Effector memory CD4-positive, alpha-beta T cell (primary cell): ENCODE measurements at regions not wholly inside any gene's neighbourhood (a gene's known extent, or its start where the extent isn't known, plus 50 kb on each side); places are given as distances from the start of the nearest gene placed in this dataset.

Experiments
- DNase-seq, 3 donors: peaks; one replicate each; pipeline ENCODE4 v3.0.0-alpha.2; 2020
- H3K27ac ChIP-seq: 2 replicates; pipeline ENCODE4 v1.7.0; 2013; ENCODE audit warnings: mild to moderate bottlenecking, low read length, moderate library complexity; ENCODE audit not compliant: insufficient read depth, poor library complexity, severe bottlenecking
- H3K27me3 ChIP-seq: replicated peaks from 2 replicates; pipeline ENCODE4 v1.7.0; 2013; ENCODE audit warnings: mild to moderate bottlenecking, low read length; ENCODE audit not compliant: insufficient read depth, control insufficient read depth, poor library complexity, severe bottlenecking
- H3K36me3 ChIP-seq: 2 replicates; pipeline ENCODE4 v1.7.0; 2013; ENCODE audit warnings: mild to moderate bottlenecking, low read length, moderate library complexity; ENCODE audit not compliant: control insufficient read depth, insufficient read depth
- H3K4me1 ChIP-seq: 2 replicates; pipeline ENCODE4 v1.7.0; 2013; ENCODE audit warnings: low read length, mild to moderate bottlenecking; ENCODE audit not compliant: control insufficient read depth, insufficient read depth, poor library complexity, severe bottlenecking
- H3K4me3 ChIP-seq: 2 replicates; pipeline ENCODE4 v1.7.0; 2013; ENCODE audit warnings: low read length, low read depth, mild to moderate bottlenecking; ENCODE audit not compliant: insufficient read depth, poor library complexity, severe bottlenecking
- H3K9me3 ChIP-seq: 2 replicates; pipeline ENCODE4 v1.7.0; 2013; ENCODE audit warnings: mild to moderate bottlenecking, low read length, moderate library complexity; ENCODE audit not compliant: control insufficient read depth

DNA sequence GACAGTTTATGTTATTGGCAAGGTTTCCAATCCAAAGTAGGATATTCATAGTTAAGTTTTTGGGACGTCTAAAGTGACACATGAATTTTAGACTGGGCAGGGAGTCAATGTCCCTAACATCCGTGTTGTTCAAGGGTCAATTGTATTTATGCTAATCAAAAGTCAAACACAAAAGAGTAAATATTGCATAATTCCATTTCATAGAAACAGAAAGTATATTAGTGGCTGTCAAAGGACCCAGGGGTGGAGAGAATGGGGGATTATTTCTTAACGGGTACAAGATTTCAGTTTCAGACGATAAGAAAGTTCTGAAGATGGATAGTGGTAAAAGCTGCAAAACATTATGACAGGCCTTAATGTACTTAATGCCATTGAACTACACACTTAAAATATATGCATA, 971.8 kb upstream of the AGA start:
- no peaks in the 10 kb centered on the region for H3K9me3 ChIP-seq
- H3K4me3 ChIP-seq = no peak overlapping the region
- no peaks in the 10 kb centered on the region for H3K27me3 ChIP-seq
- DNase-seq = no peak
- no peaks in the 10 kb centered on the region for H3K36me3 ChIP-seq
- no peaks in the 10 kb centered on the region for H3K4me1 ChIP-seq
- H3K27ac ChIP-seq = no peak overlapping the region

DNA sequence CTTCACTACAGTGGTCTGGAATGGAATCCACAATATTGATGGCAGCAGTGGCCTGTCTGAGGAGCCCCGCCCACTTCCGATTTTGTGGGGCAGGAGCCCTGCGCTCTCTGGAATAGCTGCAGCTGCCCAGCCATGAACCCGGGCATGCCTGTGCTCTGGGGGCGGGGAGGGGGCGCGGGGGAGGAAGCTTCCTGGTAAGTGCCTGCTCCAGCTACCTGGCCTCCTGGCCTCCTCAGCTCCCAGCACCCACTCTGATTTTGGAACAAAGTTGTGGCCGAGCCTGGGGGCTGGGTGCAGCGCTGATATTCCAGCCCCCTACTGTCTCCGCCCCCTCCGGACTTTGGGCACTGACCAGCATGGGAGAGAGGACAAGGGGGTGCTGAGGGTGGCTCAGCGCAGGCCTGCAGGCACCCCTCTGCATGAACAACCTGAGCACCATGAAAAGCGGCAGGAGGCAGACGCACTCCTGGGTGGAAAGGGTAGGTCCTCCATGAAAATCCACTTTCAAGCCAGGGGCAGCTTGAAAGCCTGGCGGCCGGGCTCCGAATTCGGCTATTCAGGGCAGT, 972.7 kb upstream of the AGA start:
- Histone ChIP-seq H3K9me3 (no peaks in the 10 kb centered on the region), H3K27ac (no peak overlapping the region), H3K4me3 (no peak overlapping the region), H3K4me1 (no peaks in the 10 kb centered on the region), H3K27me3 (no peaks in the 10 kb centered on the region), H3K36me3 (no peaks in the 10 kb centered on the region)
- DNase-seq = no peak

DNA sequence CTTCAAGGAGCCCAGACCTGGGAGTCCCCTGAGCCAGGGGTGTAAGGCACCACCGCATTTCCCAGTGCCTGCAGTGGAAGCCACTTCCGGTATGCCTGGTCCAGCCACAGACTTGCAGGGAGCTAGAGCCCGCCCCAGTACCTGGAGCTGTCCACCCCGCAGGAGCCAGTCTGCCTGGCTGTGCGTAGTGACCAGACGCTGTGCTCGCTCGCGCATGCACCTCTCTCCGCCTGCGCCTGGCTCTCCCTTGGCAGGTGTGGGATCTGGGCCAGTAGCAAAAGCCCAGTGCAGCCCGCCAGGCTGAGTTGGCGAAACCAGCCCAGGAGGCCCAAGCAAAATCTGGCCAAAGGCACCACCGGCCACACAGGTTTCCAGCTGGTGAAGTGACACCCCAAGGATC, 973.7 kb upstream of the AGA start:
- H3K36me3 ChIP-seq = no peaks in the 10 kb centered on the region
- H3K4me3 ChIP-seq = no peak overlapping the region
- no peaks in the 10 kb centered on the region for H3K9me3 ChIP-seq
- H3K27ac ChIP-seq = no peak overlapping the region
- H3K27me3 ChIP-seq = no peaks in the 10 kb centered on the region
- no peak for DNase-seq
- H3K4me1 ChIP-seq = no peaks in the 10 kb centered on the region

DNA sequence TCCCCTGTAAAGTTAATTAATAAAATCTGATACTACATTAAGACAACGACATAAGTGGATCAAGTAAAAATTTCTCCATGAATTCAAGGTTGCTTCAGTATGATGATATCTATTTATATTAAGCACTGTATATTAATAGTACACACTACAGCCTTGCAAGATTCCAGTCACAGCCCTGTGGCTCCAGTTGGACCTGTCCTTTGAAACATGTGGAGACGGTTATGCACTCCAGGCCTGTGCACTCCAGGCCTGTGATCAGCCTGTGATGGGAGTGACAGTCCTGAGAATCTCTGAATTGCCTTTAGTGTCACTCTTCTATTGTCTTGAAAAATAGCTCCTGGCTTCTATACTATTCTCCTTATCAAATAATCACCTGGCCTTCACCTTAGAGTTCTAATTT, 981.1 kb upstream of the AGA start:
- no peak overlapping the region for H3K4me3 ChIP-seq
- H3K4me1 ChIP-seq = no peaks in the 10 kb centered on the region
- no peaks in the 10 kb centered on the region for H3K36me3 ChIP-seq
- H3K27ac ChIP-seq = no peak overlapping the region
- no peaks in the 10 kb centered on the region for H3K27me3 ChIP-seq
- no peak for DNase-seq
- H3K9me3 ChIP-seq = no peaks in the 10 kb centered on the region

DNA sequence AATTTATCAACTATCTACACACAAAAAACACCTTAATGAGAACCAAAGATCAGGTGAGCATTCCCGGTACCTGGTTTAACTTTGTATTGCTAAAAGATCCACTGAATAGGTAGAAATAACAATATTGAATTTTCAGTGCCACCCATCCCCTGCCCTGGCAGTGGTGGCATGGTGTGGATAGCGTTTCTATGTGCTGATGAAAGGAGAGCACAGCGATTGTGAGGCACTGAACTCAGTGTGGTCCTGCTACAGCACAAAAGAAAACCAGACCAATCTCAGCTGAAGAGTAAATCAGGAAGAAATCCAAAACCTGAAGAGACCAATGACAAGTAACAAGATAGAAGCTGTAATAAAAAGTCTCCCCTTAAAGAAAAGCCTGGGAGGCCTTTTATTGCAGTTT, 984.6 kb upstream of the AGA start:
- no peaks in the 10 kb centered on the region for H3K27me3 ChIP-seq
- H3K27ac ChIP-seq = no peak overlapping the region
- H3K4me1 ChIP-seq = no peaks in the 10 kb centered on the region
- DNase-seq = no peak
- H3K4me3 ChIP-seq = no peak overlapping the region
- no peaks in the 10 kb centered on the region for H3K36me3 ChIP-seq
- H3K9me3 ChIP-seq = no peaks in the 10 kb centered on the region

DNA sequence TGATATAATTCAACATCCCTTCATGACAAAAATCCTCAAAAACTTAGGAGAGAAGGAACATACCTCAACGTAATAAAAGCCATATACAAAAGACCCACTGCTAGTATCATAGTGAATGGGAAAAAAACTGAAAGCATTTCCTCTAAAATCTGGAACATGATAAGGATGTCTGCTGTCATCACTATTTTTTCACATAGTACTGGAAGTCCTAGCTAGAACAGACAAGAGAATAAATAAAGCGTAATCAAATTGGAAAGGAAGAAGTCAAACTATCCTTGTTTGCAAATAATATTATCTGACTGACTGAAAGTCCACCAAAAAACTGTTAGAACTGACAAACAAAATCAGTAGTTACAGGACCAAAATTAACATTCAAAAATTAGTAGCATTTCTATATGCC, 985.4 kb upstream of the AGA start:
- H3K4me3 ChIP-seq = no peak overlapping the region
- H3K27ac ChIP-seq = no peak overlapping the region
- H3K4me1 ChIP-seq = no peaks in the 10 kb centered on the region
- DNase-seq = no peak
- no peaks in the 10 kb centered on the region for H3K36me3 ChIP-seq
- no peaks in the 10 kb centered on the region for H3K9me3 ChIP-seq
- H3K27me3 ChIP-seq = no peaks in the 10 kb centered on the region

DNA sequence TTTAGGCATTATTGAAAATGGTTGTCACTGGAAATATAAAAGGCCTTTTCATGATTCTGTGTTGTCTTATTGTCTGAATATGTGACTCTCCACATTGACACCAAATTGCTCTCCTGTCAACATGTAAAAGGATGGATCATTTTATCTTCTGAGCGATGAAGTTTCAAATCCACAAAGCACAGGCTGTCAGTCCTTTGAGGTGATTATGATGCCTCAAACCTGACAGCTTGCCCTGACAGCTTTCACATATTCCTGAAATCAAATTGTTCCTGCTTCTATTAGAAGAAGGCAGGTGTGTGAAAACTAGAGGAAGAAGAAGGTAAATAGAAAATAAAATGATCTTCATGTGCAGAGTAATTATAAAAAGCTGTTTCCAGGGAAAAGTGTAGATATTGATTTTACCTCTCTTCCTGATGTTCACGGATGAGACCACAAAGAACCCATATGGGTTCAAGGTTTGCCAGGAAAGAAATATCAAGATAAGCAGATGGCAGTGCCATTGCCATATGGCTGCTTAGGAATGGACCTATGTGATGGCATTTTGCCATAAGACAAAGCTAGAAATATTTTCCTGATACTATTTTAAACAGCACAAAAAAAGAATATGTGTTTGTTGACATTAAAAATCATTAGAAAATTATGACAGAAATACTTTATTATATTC, 1006.3 kb upstream of the AGA start:
- Histone ChIP-seq H3K9me3 (no peaks in the 10 kb centered on the region), H3K4me1 (no peaks in the 10 kb centered on the region), H3K27ac (no peak overlapping the region), H3K4me3 (no peak overlapping the region), H3K27me3 (no peaks in the 10 kb centered on the region), H3K36me3 (no peaks in the 10 kb centered on the region)
- no peak for DNase-seq

DNA sequence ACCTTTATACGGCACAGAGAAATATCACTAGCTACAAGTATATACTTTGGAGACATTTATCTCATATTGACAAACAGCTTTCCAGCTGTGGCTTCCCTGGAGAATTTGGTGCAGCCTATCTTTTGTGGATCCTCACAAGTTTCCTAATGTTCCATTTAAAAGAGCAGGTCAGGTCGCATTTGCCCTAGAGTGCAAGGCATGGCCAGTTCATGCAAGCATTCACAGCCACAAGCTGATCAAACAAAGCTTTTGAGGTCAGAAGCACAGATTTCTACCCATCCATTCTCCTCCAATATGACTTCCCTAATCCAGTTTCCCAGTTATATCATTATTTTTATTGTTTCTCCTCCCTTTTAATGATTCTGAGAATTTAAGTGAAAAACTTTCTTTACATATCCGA, 1008.4 kb upstream of the AGA start:
- Histone ChIP-seq H3K4me1 (no peaks in the 10 kb centered on the region), H3K36me3 (no peaks in the 10 kb centered on the region), H3K27ac (no peak overlapping the region), H3K9me3 (no peaks in the 10 kb centered on the region), H3K4me3 (no peak overlapping the region), H3K27me3 (no peaks in the 10 kb centered on the region)
- no peak for DNase-seq

DNA sequence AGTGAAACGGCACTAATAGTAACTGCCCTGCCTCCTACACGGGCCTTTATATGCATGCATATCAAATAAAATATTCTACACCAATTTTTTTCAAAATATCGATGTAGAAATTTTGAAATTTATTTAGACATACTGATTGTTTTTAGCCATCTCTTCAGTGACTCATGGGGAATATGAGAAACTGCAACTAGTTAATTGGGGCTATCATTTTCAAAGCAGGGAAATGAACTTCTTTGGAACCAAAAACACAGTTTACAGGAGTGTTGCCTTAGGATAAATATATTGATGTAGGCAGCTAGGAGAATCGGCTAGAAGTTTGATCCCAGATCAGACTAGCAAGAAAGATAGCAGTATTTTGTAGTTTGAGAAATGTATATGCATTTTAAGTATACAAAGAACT, 1010.8 kb upstream of the AGA start:
- no peaks in the 10 kb centered on the region for H3K9me3 ChIP-seq
- no peaks in the 10 kb centered on the region for H3K36me3 ChIP-seq
- no peak for DNase-seq
- no peak overlapping the region for H3K27ac ChIP-seq
- H3K4me3 ChIP-seq = no peak overlapping the region
- H3K4me1 ChIP-seq = no peaks in the 10 kb centered on the region
- no peaks in the 10 kb centered on the region for H3K27me3 ChIP-seq

DNA sequence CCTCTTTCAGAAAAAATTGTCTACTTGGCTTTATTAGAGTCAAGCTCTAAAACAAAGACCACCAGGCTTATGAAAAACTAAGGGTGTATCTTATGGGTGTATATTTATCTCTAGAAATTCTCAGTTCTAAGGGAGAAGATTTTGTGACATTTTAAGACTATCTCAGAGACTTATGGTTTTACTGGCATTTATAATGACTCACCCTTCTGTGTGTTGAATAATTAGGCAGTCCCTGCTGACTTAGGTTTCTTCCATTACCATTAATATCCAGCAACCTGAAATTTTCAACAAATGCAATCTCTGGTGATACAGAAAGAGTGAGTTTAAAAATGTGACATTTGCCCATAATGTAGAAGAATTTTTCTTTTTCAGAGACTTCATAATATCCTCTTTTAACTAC, 1015.0 kb upstream of the AGA start:
- Histone ChIP-seq H3K27me3 (no peaks in the 10 kb centered on the region), H3K36me3 (no peaks in the 10 kb centered on the region), H3K4me3 (no peak overlapping the region), H3K9me3 (no peaks in the 10 kb centered on the region), H3K4me1 (no peaks in the 10 kb centered on the region), H3K27ac (no peak overlapping the region)
- DNase-seq = no peak
